Activated CD8-positive, alpha-beta memory T cell treated with anti-CD3 and anti-CD28 coated beads, Interleukin-2, amount 50 U/mL, for 24 hours (primary cell): ENCODE measurements at regions not wholly inside any gene's neighbourhood (a gene's known extent, or its start where the extent isn't known, plus 50 kb on each side); places are given as distances from the start of the nearest gene placed in this dataset.
"Not testable (repeated sequence)": the region's sequence is repeated elsewhere in the genome, so short reads cannot be mapped to it uniquely, and the experiment has no call there.

ENCODE experiments used
- DNase-seq: peaks from one replicate; pipeline ENCODE4 v3.0.0-alpha.2; 2020; ENCODE audit errors: extremely low read depth

GRCh38 chr18:38706373-38706772, 1140.8 kb upstream of the CELF4 start:
- DNase-seq = no peak

- DNase-seq = no peak
These were observed 1132.5 kb upstream of the CELF4 start for GRCh38 chr18:38698088-38698487.

GRCh38 chr18:38695559-38696280, 1130.1 kb upstream of the CELF4 start:
- DNase-seq = no peak

- no peak for DNase-seq
These were observed 1127.5 kb upstream of the CELF4 start for GRCh38 chr18:38693104-38693503.

- no peak for DNase-seq
These were observed 1125.0 kb upstream of the CELF4 start for GRCh38 chr18:38690626-38691025.

GRCh38 chr18:38688416-38688815, 1122.8 kb upstream of the CELF4 start:
- DNase-seq = no peak

- no peak for DNase-seq
These were observed 1104.9 kb upstream of the CELF4 start for GRCh38 chr18:38670486-38670885.

- no peak for DNase-seq
These were observed 1099.3 kb upstream of the CELF4 start for GRCh38 chr18:38664929-38665328.

- DNase-seq = no peak
These were observed 1098.1 kb upstream of the CELF4 start for GRCh38 chr18:38663682-38664081.

- DNase-seq = no peak
These were observed 1097.7 kb upstream of the CELF4 start for GRCh38 chr18:38663270-38663669.

GRCh38 chr18:38654946-38655345, 1089.3 kb upstream of the CELF4 start:
- DNase-seq = no peak

GRCh38 chr18:38651736-38652135, 1086.1 kb upstream of the CELF4 start:
- DNase-seq = no peak

GRCh38 chr18:38648179-38648578, 1082.6 kb upstream of the CELF4 start:
- no peak for DNase-seq

- no peak for DNase-seq
These were observed 1080.7 kb upstream of the CELF4 start for GRCh38 chr18:38646296-38646695.

- no peak for DNase-seq
These were observed 1079.5 kb upstream of the CELF4 start for GRCh38 chr18:38644875-38645641.

GRCh38 chr18:38642711-38643110, 1077.1 kb upstream of the CELF4 start:
- no peak for DNase-seq

GRCh38 chr18:38639700-38640099, 1074.1 kb upstream of the CELF4 start:
- DNase-seq = not testable (repeated sequence)

GRCh38 chr18:38635709-38636430, 1070.3 kb upstream of the CELF4 start:
- DNase-seq = no peak

GRCh38 chr18:38634117-38634516, 1068.5 kb upstream of the CELF4 start:
- DNase-seq = no peak

- no peak for DNase-seq
These were observed 1067.7 kb upstream of the CELF4 start for GRCh38 chr18:38633333-38633732.

- no peak for DNase-seq
These were observed 1053.5 kb upstream of the CELF4 start for GRCh38 chr18:38619129-38619528.

GRCh38 chr18:38616306-38616705, 1050.7 kb upstream of the CELF4 start:
- no peak for DNase-seq

- no peak for DNase-seq
These were observed 1047.3 kb upstream of the CELF4 start for GRCh38 chr18:38612904-38613303.
